HCT116 (cell line): ENCODE measurements at regions not wholly inside any gene's neighbourhood (a gene's known extent, or its start where the extent isn't known, plus 50 kb on each side); places are given as distances from the start of the nearest gene placed in this dataset.

Experiments used
- ATAC-seq: fragments of 200-7000 bp; cut with Tn5 transposase; 2 replicates; pipeline ENCODE4 v1.9.1; 2020; ENCODE audit warnings: mild to moderate bottlenecking, moderate library complexity
- BruUV-seq: library from RNA; stranded (reverse); fragments of 400-500 nt; replicated peaks from 2 replicates; lab custom pipeline; 2021; lab: Mats Ljungman, UMichigan
- CTCF ChIA-PET: fragments of 300-600 bp; sonication (Branson Sonifier 250); formaldehyde crosslinking; loops from one replicate; lab custom pipeline; 2021; ENCODE audit warnings: antibody characterized with exemption; lab: Charles Lee
- POLR2A ChIA-PET: fragments of 300-600, 350-600 bp; sonication (Branson Sonifier 250); formaldehyde crosslinking; loops from one replicate; lab custom pipeline; 2021; ENCODE audit warnings: antibody characterized with exemption; lab: Charles Lee
- RAD21 ChIA-PET, 2 experiments: fragments of 300-600 bp; sonication (Branson Sonifier 250); formaldehyde crosslinking; loops; one replicate each; lab custom pipeline; 2023; ENCODE audit warnings: low total read pairs in 2 of 2; ENCODE audit not compliant: uncharacterized antibody in 2 of 2, unreplicated experiment in 2 of 2, low non-redundant PET in 1 of 2; lab: Charles Lee
- DNase-seq: peaks from one replicate; pipeline ENCODE4 v3.0.0-alpha.2; 2010; ENCODE audit warnings: low read depth, low spot score
- H2AFZ ChIP-seq: fragments of 200-600 bp; shearing (Covaris generic), sonication (generic); 2 replicates; pipeline ENCODE4 v1.6.1; 2017; ENCODE audit warnings: low read depth, mixed run types, mixed read lengths, antibody characterized with exemption, low read length; ENCODE audit not compliant: poor library complexity, severe bottlenecking
- H3K27ac ChIP-seq: 2 replicates; pipeline ENCODE4 v1.5.1; 2012; ENCODE audit warnings: low read depth, low read length
- H3K27me3 ChIP-seq: fragments of 200-600 bp; sonication (generic); 2 replicates; pipeline ENCODE4 v1.6.1; 2016; ENCODE audit warnings: mixed run types, low read length, mixed read lengths; ENCODE audit not compliant: insufficient read depth
- H3K36me3 ChIP-seq, 2 experiments: fragments of 200-500 bp in 1 of 2; fragments of 200-600 bp in 1 of 2; sonication (Bioruptor generic) in 1 of 2; sonication (generic) in 1 of 2; 2 replicates each; pipeline versions ENCODE4 v1.5.1 to v1.6.1; 2014 to 2016; ENCODE audit warnings: low read length in 2 of 2, inconsistent platforms in 1 of 2, mixed read lengths in 1 of 2, mixed run types in 1 of 2; ENCODE audit not compliant: insufficient read depth in 2 of 2, control insufficient read depth in 1 of 2
- H3K4me1 ChIP-seq, 2 experiments: fragments of 200-600 bp in 1 of 2; sonication (generic) in 1 of 2; 2 replicates each; pipeline versions ENCODE4 v1.5.1 to v1.6.1; 2012 to 2017; ENCODE audit warnings: low read length in 2 of 2, inconsistent platforms in 1 of 2, mild to moderate bottlenecking in 1 of 2, mixed read lengths in 1 of 2, mixed run types in 1 of 2, moderate library complexity in 1 of 2; ENCODE audit not compliant: insufficient read depth in 2 of 2, control insufficient read depth in 1 of 2
- H3K4me2 ChIP-seq: fragments of 200-600 bp; sonication (generic); 2 replicates; pipeline ENCODE4 v1.6.1; 2017; ENCODE audit warnings: mixed run types, low read length, mixed read lengths
- H3K4me3 ChIP-seq, 2 experiments: fragments of 200-600 bp in 1 of 2; sonication (generic) in 1 of 2; replicated peaks in 1 of 2; 2 replicates each; pipeline ENCODE4 v1.5.1; 2011 to 2016; ENCODE audit warnings: low read length in 2 of 2, control low read depth in 1 of 2, low read depth in 1 of 2, mild to moderate bottlenecking in 1 of 2, mixed read lengths in 1 of 2, mixed run types in 1 of 2
- H3K79me2 ChIP-seq: fragments of 200-600 bp; sonication (generic); 2 replicates; pipeline ENCODE4 v1.6.1; 2017; ENCODE audit warnings: mild to moderate bottlenecking, mixed run types, low read length, moderate library complexity, mixed read lengths; ENCODE audit not compliant: insufficient read depth
- H3K9ac ChIP-seq: fragments of 200-600 bp; sonication (generic); 2 replicates; pipeline ENCODE4 v1.6.1; 2016; ENCODE audit warnings: low read length, mixed read lengths
- H3K9me2 ChIP-seq: fragments of 200-600 bp; sonication (generic), shearing (Covaris generic); 2 replicates; pipeline ENCODE4 v1.6.1; 2017; ENCODE audit warnings: mixed run types, mild to moderate bottlenecking, moderate library complexity; ENCODE audit not compliant: insufficient read depth
- H3K9me3 ChIP-seq, 2 experiments: fragments of 200-500 bp in 1 of 2; fragments of 200-600 bp in 1 of 2; sonication (Bioruptor generic) in 1 of 2; sonication (generic) in 1 of 2; 2 replicates each; pipeline ENCODE4 v1.6.1; 2014 to 2017; ENCODE audit warnings: low read length in 2 of 2, mixed read lengths in 2 of 2, inconsistent platforms in 1 of 2, low read depth in 1 of 2, mild to moderate bottlenecking in 1 of 2, mixed run types in 1 of 2, moderate library complexity in 1 of 2; ENCODE audit not compliant: control insufficient read depth in 1 of 2, insufficient read depth in 1 of 2
- H4K20me1 ChIP-seq: fragments of 200-600 bp; sonication (generic), shearing (Covaris generic); 2 replicates; pipeline ENCODE4 v1.6.1; 2017; ENCODE audit warnings: mixed run types, mild to moderate bottlenecking, moderate library complexity; ENCODE audit not compliant: insufficient read depth
- CBX3 ChIP-seq: IDR thresholded peaks from 2 replicates; pipeline ENCODE4 v1.6.1; 2012; ENCODE audit warnings: low read depth
- CEBPB ChIP-seq: IDR thresholded peaks from 2 replicates; pipeline ENCODE4 v1.6.1; 2012; ENCODE audit warnings: low read depth
- CTCF ChIP-seq, 3 experiments: fragments of 200-600 bp in 1 of 3; sonication (generic) in 1 of 3; IDR thresholded peaks in 2 of 3; conservative IDR thresholded peaks in 1 of 3; 2 replicates each; pipeline ENCODE4 v1.5.1; 2012 to 2017; ENCODE audit warnings: low read depth in 2 of 3, low read length in 2 of 3, antibody characterized with exemption in 1 of 3, borderline replicate concordance in 1 of 3, control low read depth in 1 of 3, mild to moderate bottlenecking in 1 of 3, mixed read lengths in 1 of 3, mixed run types in 1 of 3, moderate library complexity in 1 of 3; ENCODE audit not compliant: insufficient read depth in 1 of 3
- EGR1 ChIP-seq: IDR thresholded peaks from 2 replicates; pipeline ENCODE4 v1.6.1; 2012; ENCODE audit warnings: low read depth
- ELF1 ChIP-seq: IDR thresholded peaks from 2 replicates; pipeline ENCODE4 v1.6.1; 2012; ENCODE audit warnings: low read depth, borderline replicate concordance
- EZH2phosphoT487 ChIP-seq: fragments of 200-600 bp; IDR thresholded peaks from 2 replicates; pipeline ENCODE4 v1.6.1; 2018; ENCODE audit warnings: antibody characterized with exemption, borderline replicate concordance
- JUND ChIP-seq: IDR thresholded peaks from 2 replicates; pipeline ENCODE4 v1.6.1; 2012
- RAD21 ChIP-seq: IDR thresholded peaks from 2 replicates; pipeline ENCODE4 v1.6.1; 2012; ENCODE audit warnings: low read depth, mild to moderate bottlenecking
- SRF ChIP-seq: IDR thresholded peaks from 2 replicates; pipeline ENCODE4 v1.6.1; 2012; ENCODE audit warnings: low read depth
- YY1 ChIP-seq: IDR thresholded peaks from 2 replicates; pipeline ENCODE4 v1.6.1; 2011; ENCODE audit warnings: low read length, low read depth, moderate library complexity, mild to moderate bottlenecking; ENCODE audit not compliant: insufficient replicate concordance; ENCODE audit errors: extremely low read depth
- ZFX ChIP-seq: fragments of 450-650 bp; IDR thresholded peaks from 2 replicates; pipeline ENCODE4 v1.6.1; 2017
- intact Hi-C: fragments of 100-400 bp; cut with micrococcal nuclease; formaldehyde crosslinking; loops from 2 replicates; pipeline ENCODE4 v1.10.0; 2022

- peaks cover 0 to 5% of the 10 kb centered on the region in 2 experiments; a peak in 1 of 4 replicates for H3K4me1 ChIP-seq
- no peaks in the 10 kb centered on the region for H3K9me3 ChIP-seq
- H3K27me3 ChIP-seq = no peaks in the 10 kb centered on the region
- intact Hi-C loops = no loop called here
- H3K36me3 ChIP-seq = no peaks in the 10 kb centered on the region
- no peak overlapping the region for H2AFZ ChIP-seq
- DNase-seq (no peak), ATAC-seq (no peak)
- H3K9me2 ChIP-seq = no peaks in the 10 kb centered on the region
- H3K4me3 ChIP-seq = no peak overlapping the region
- no peak overlapping the region for H3K27ac ChIP-seq
- CTCF ChIA-PET = no interaction called here
- no peaks in the 10 kb centered on the region for H4K20me1 ChIP-seq
- RAD21 ChIA-PET = no interaction called here
- no peak for TF ChIP-seq YY1
- TF ChIP-seq CEBPB = no peak
- no peak for TF ChIP-seq CTCF (IDR thresholded peaks at IDR 0.05 in 2 of 3, conservative IDR thresholded peaks at IDR 0.05 in 1 of 3; ENCODE audit: borderline replicate concordance in 1 of 3, insufficient read depth in 1 of 3, low read depth in 2 of 3, low read length in 2 of 3)
- TF ChIP-seq ZFX = no peak
- TF ChIP-seq SRF = no peak
- no peak for TF ChIP-seq JUND
- no peak for TF ChIP-seq EGR1
- no peak for TF ChIP-seq ELF1
- TF ChIP-seq CBX3 = no peak
- no peak for TF ChIP-seq RAD21
- no peak for TF ChIP-seq EZH2phosphoT487
- no peak overlapping the region for H3K4me2 ChIP-seq
- no peaks in the 10 kb centered on the region for H3K79me2 ChIP-seq
- no TSS peak for BruUV-seq
- no peak overlapping the region for H3K9ac ChIP-seq
- POLR2A ChIA-PET = no interaction called here
Observed at GRCh38 chr3:107899990-107900651, 190.7 kb downstream of the CD47 start.
